ENCODE measurements at regions not wholly inside any gene's neighbourhood (a gene's known extent, or its start where the extent isn't known, plus 50 kb on each side); places are given as distances from the start of the nearest gene placed in this dataset.
"Not testable (repeated sequence)": the region's sequence is repeated elsewhere in the genome, so short reads cannot be mapped to it uniquely, and the experiment has no call there.

GRCh38 chr11:70549386-70549785 is 151.1 kb downstream of the CTTN start:
- DNase-seq (ENCODE audit: low read depth) = no peak

- DNase-seq (ENCODE audit: low read depth) = no peak
These were observed 151.5 kb downstream of the CTTN start for GRCh38 chr11:70549796-70550195.

- no peak for DNase-seq (ENCODE audit: low read depth)
These were observed 152.3 kb downstream of the CTTN start for GRCh38 chr11:70550456-70551195.

DNA sequence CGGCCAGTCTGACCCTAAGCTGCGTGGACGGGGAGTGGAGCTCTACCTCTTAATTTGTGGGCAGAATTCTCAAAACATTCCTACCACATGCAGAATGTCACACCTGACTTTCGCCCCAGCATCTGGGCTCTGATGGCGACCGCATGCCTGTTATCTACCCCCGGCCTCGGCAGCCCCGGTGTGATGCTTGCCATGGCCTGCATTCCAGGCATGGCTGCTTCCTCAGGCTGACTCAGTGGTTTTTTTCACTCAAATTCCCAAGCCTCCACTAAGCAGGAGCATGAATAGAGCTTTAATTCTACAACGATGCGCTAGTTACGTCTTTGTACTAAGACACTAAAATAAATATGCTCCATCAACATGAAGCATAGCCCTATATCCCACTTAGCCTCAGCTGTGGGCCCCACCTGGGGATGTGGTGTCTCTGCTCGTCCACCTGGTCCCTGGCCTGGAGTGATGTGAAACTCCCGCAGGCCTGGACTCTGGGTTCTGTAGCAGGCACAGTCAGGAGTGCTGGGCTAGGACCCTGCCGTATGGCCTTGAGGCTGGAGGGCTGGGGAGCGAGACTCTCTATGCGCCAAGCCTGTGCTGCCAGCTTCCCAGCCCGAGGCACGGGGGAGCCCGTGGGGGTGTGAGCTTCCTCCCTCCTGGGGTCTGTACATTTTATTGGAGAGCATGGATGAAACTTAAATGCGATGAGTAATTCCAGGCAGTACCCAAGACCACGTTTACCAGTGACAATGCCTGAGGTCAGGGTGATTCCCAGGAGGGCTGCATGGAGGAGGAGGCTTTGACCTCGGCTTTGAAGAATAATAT is 153.2 kb downstream of the CTTN start:
- DNase-seq (ENCODE audit: low read depth) = no peak

- DNase-seq (ENCODE audit: low read depth) = no peak
These were observed 154.1 kb downstream of the CTTN start for GRCh38 chr11:70552167-70553150.

DNA sequence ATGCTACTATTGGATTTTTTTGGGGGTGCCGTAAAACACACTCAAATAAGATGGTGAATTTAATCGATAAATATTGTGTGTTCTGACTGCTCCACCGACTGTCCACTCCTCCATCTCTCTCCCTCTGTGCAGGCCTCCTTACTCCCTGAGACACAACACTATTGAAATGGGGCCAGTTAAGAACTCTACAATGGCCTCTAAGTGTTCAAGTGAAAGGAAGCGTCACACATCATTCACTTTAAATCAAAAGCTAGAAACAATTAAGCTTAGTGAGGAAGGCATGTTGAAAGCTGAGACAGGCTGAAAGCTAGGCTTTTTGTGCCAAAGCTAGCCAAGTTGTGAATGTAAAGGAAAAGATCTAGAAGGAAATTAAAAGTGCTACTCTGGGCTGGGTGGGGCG is 156.7 kb downstream of the CTTN start:
- no peak for DNase-seq (ENCODE audit: low read depth)

DNA sequence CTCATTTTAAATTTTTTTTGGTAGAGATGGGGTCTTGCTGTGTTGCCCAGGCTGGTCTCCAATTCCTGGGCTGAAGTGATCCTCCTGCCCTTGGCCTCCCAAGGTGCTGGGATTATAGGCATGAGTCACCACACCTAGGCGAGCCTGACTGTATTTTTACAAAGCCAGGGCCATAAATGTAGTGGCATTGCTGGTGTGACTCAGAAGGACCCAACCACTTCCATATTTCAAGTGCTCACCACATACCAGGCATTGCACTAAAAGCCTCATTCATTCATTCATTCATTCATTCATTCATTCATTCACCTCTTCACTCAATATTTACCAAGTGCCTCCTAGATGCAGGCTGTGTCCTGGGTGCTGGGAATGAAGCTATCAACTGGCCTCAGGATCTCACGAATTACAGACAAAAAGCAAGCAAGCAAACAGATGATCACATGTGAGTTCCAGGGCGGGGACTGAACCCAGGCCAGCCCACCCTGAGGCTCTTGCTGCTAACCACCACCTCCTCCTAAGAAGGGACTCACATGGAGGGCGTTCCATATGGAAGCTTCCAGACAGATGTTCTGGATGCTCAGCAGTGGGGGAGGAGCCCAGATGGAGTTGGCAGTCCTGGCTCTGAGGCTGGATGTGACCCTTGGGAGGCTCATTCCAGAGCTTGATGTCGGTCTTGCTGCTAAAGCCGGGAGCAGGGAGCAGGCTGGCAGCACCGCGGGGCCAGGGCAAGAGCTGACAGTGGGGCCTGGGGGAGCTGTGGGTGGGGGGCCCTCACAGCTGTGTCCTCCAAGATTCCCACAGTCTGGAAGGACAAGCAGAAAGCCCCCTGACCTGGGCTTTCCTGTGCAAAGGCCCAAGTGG is 158.8 kb downstream of the CTTN start:
- no peak for DNase-seq (ENCODE audit: low read depth)

- no peak for DNase-seq (ENCODE audit: low read depth)
These were observed 159.6 kb downstream of the CTTN start for GRCh38 chr11:70557742-70558485.

- no peak for DNase-seq (ENCODE audit: low read depth)
These were observed 160.4 kb downstream of the CTTN start for GRCh38 chr11:70558681-70559080.

DNA sequence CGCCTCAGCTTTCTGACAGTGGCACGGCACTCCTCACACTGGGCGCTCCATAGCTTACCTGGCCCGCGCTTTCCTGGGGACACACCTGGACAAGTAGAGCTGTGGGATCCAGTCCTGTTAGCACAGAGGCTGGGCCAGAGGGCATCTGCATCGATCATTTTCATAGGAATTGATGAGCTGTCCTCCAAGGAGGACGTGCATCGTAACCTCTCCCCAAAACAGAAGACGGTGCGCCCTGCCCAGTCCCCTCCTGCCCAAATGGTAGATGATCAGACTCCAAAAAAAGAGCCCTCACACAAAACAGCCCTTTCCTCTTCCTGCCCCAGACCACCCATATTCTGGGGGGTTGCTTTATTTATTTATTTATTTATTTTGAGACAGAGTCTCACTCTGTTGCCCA is 161.2 kb downstream of the CTTN start:
- DNase-seq (ENCODE audit: low read depth) = no peak

- not testable (repeated sequence) for DNase-seq (ENCODE audit: low read depth)
These were observed 162.3 kb downstream of the CTTN start for GRCh38 chr11:70560621-70561020.

- DNase-seq (ENCODE audit: low read depth) = no peak
These were observed 168.6 kb downstream of the CTTN start for GRCh38 chr11:70566768-70567530.

GRCh38 chr11:70567680-70568034 is 169.3 kb downstream of the CTTN start:
- no peak for DNase-seq (ENCODE audit: low read depth)

- no peak for DNase-seq (ENCODE audit: low read depth)
These were observed 169.9 kb downstream of the CTTN start for GRCh38 chr11:70568035-70568813.

GRCh38 chr11:70568814-70569617 is 170.7 kb downstream of the CTTN start:
- DNase-seq (ENCODE audit: low read depth) = no peak

- DNase-seq (ENCODE audit: low read depth) = no peak
These were observed 171.2 kb downstream of the CTTN start for GRCh38 chr11:70569618-70569890.

DNA sequence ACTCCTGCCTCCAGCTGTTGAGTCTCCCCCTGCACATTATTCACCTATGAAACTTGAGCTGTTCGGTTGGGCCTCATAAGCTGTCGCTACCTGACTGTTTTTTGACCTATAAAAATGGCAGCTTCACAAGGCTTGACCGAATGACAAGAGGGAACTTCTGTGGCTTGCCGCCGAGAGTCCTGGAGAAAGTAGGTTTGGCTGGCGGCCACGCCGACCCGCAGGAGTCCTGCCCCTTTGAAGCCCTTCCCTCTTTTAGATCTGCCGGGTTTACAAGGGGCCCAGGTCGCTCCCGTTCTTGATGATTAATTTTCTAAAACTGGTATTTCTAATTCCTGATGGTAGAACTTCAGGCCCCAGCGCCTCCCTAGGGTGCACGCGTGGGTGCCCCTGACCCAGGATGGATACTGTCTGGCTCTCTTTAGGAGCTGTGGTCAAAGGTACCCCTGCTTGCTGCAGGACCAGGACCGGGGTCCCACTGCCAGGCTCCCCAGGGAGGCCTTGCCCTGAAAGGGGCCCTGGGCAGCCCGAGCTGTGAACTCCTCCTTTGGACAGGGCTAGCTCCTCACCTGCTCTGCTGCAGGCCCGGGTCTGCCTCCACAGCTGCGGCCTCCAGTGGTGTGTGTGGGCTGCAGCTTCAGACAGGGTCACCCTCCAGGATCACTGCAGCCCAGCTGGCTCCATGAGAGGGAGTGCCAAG is 171.8 kb downstream of the CTTN start:
- no peak for DNase-seq (ENCODE audit: low read depth)

Measured in stimulated activated CD8-positive, alpha-beta memory T cell treated with anti-CD3 and anti-CD28 coated beads, Interleukin-12 subunit alpha, Interleukin-12 subunit beta, amount 100 ng/mL, for 1 hour (primary cell).